ENCODE measurements at regions not wholly inside any gene's neighbourhood (a gene's known extent, or its start where the extent isn't known, plus 50 kb on each side); places are given as distances from the start of the nearest gene placed in this dataset.

DNA sequence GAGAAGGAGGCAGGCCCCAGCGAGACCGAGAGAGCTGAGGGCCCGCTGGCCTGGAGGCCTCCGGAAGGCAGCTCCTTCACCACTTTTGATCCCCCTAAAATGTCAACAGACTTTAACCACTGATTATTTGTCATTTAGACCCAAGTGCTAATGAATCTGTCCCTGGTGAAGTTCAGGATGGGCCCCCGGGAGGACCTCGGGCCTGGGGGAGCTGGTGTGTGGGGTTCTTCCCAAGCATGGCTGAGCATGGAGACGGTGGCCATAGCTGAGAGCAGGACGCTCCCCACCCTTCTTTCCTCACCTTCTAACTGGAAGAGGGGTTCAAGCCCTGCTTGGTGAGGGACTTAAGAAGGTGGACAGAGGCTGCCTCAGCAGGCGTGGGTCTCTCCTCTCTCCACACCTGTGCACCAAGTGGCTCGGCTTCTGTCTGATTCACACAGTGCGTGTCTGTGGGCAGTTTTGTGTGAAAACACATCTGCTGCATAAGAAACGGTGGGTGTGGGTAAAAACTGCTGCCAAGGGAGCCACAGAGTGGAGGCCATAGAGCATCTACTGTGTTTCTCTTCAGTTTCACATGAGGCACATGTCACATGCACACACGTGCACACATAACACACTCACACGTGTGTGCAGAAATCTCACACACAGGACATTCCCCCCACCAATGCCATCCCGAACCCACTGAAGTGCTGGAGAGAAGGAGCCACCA is 53.5 kb upstream of the VIPR2 start:
- TF ChIP-seq, protein P1, sequence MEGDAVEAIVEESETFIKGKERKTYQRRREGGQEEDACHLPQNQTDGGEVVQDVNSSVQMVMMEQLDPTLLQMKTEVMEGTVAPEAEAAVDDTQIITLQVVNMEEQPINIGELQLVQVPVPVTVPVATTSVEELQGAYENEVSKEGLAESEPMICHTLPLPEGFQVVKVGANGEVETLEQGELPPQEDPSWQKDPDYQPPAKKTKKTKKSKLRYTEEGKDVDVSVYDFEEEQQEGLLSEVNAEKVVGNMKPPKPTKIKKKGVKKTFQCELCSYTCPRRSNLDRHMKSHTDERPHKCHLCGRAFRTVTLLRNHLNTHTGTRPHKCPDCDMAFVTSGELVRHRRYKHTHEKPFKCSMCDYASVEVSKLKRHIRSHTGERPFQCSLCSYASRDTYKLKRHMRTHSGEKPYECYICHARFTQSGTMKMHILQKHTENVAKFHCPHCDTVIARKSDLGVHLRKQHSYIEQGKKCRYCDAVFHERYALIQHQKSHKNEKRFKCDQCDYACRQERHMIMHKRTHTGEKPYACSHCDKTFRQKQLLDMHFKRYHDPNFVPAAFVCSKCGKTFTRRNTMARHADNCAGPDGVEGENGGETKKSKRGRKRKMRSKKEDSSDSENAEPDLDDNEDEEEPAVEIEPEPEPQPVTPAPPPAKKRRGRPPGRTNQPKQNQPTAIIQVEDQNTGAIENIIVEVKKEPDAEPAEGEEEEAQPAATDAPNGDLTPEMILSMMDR (IDR thresholded peaks at IDR 0.05), result no peak
- TF ChIP-seq POLR2A (IDR thresholded peaks at IDR 0.05) (no peak), EP300 (IDR thresholded peaks at IDR 0.05) (no peak)

All from ovary (tissue), 3 donors.